IMR-90 (cell line): ENCODE measurements at regions not wholly inside any gene's neighbourhood (a gene's known extent, or its start where the extent isn't known, plus 50 kb on each side); places are given as distances from the start of the nearest gene placed in this dataset.
A peak's percentile ranks its signal among the peaks of the same experiment; 100 is the strongest.

Source experiments
- ATAC-seq: fragments of 200-7000 bp; cut with Tn5 transposase; 2 replicates; pipeline ENCODE4 v1.9.1; 2020; ENCODE audit warnings: low read depth, mild to moderate bottlenecking, moderate library complexity
- BruUV-seq: library from RNA; stranded (reverse); fragments of 400-500 nt; replicated peaks from 2 replicates; lab custom pipeline; 2021; lab: Mats Ljungman, UMichigan
- CTCF ChIA-PET: fragments of 300-600 bp; formaldehyde crosslinking; extraction: SDS; loops from one replicate; lab custom pipeline; 2021; ENCODE audit warnings: antibody characterized with exemption; lab: Yijun Ruan, JAX
- POLR2A ChIA-PET: fragments of 300-600 bp; sonication (Branson Sonifier 250); formaldehyde crosslinking; loops from one replicate; lab custom pipeline; 2022; ENCODE audit warnings: antibody characterized with exemption; ENCODE audit not compliant: unreplicated experiment; lab: Charles Lee
- DNase-seq: peaks from one replicate; pipeline ENCODE4 v3.0.0; 2013
- H2AFZ ChIP-seq: replicated peaks from 2 replicates; pipeline ENCODE3; 2013; ENCODE audit warnings: low read length, mild to moderate bottlenecking; ENCODE audit not compliant: poor library complexity
- H2AK5ac ChIP-seq: 2 replicates; pipeline ENCODE4 v1.6.1; 2013; ENCODE audit warnings: low read depth, low read length, inconsistent platforms
- H2AK9ac ChIP-seq: replicated peaks from 2 replicates; pipeline ENCODE3; 2013; ENCODE audit warnings: mild to moderate bottlenecking, low read depth, low read length, moderate library complexity; ENCODE audit not compliant: poor library complexity
- H2BK120ac ChIP-seq: 2 replicates; pipeline ENCODE4 v1.6.1; 2013; ENCODE audit warnings: low read depth, low read length, inconsistent platforms
- H2BK15ac ChIP-seq: 3 replicates; pipeline ENCODE4 v1.6.1; 2013; ENCODE audit warnings: low read depth, low read length, inconsistent platforms
- H2BK20ac ChIP-seq: 2 replicates; pipeline ENCODE4 v1.6.1; 2013; ENCODE audit warnings: low read depth, mild to moderate bottlenecking, inconsistent platforms, low read length, moderate library complexity
- H2BK5ac ChIP-seq: 2 replicates; pipeline ENCODE4 v1.6.1; 2013; ENCODE audit warnings: mild to moderate bottlenecking, low read depth, low read length, inconsistent platforms; ENCODE audit not compliant: poor library complexity, severe bottlenecking
- H3K14ac ChIP-seq: replicated peaks from 2 replicates; pipeline ENCODE4 v1.6.1; 2013; ENCODE audit warnings: low read depth, low read length, inconsistent platforms
- H3K18ac ChIP-seq: 2 replicates; pipeline ENCODE4 v1.6.1; 2013; ENCODE audit warnings: low read depth, low read length, control low read depth
- H3K23ac ChIP-seq: 2 replicates; pipeline ENCODE4 v1.6.1; 2013; ENCODE audit warnings: low read depth, low read length, inconsistent platforms
- H3K27ac ChIP-seq: 2 replicates; pipeline ENCODE4 v1.5.1; 2013; ENCODE audit warnings: mild to moderate bottlenecking, control low read depth, low read length; ENCODE audit not compliant: insufficient read depth
- H3K27me3 ChIP-seq: 2 replicates; pipeline ENCODE4 v1.6.1; 2013; ENCODE audit warnings: low read length; ENCODE audit not compliant: control insufficient read depth, insufficient read depth
- H3K36me3 ChIP-seq: 2 replicates; pipeline ENCODE4 v1.6.1; 2013; ENCODE audit warnings: low read length, mixed read lengths; ENCODE audit not compliant: control insufficient read depth, insufficient read depth
- H3K4ac ChIP-seq: 2 replicates; pipeline ENCODE4 v1.6.1; 2013; ENCODE audit warnings: low read depth, low read length, inconsistent platforms
- H3K4me1 ChIP-seq: 2 replicates; pipeline ENCODE4 v1.6.1; 2013; ENCODE audit warnings: low read length, mixed read lengths; ENCODE audit not compliant: control insufficient read depth, insufficient read depth
- H3K4me2 ChIP-seq: 2 replicates; pipeline ENCODE4 v1.6.1; 2013; ENCODE audit warnings: low read depth, mild to moderate bottlenecking, control low read depth, low read length, moderate library complexity
- H3K4me3 ChIP-seq: 2 replicates; pipeline ENCODE4 v1.5.1; 2013; ENCODE audit warnings: low read depth, mild to moderate bottlenecking, control low read depth, low read length, moderate library complexity; ENCODE audit not compliant: insufficient read depth
- H3K56ac ChIP-seq: 2 replicates; pipeline ENCODE4 v1.6.1; 2013; ENCODE audit warnings: low read length, inconsistent platforms; ENCODE audit not compliant: insufficient read depth; ENCODE audit errors: extremely low read depth
- H3K79me1 ChIP-seq, 2 experiments: 2 replicates each; pipeline ENCODE4 v1.6.1; 2013; ENCODE audit warnings: low read length in 2 of 2, inconsistent platforms in 1 of 2, low read depth in 1 of 2
- H3K9ac ChIP-seq: 2 replicates; pipeline ENCODE4 v1.6.1; 2013; ENCODE audit warnings: low read depth, low read length, control low read depth
- H3K9me1 ChIP-seq: 2 replicates; pipeline ENCODE4 v1.6.1; 2013; ENCODE audit warnings: low read length, inconsistent platforms; ENCODE audit not compliant: insufficient read depth
- H3K9me3 ChIP-seq: 2 replicates; pipeline ENCODE4 v1.6.1; 2013; ENCODE audit warnings: low read length; ENCODE audit not compliant: control insufficient read depth, insufficient read depth
- H4K20me1 ChIP-seq: 2 replicates; pipeline ENCODE4 v1.6.1; 2013; ENCODE audit warnings: low read length, inconsistent platforms; ENCODE audit not compliant: insufficient read depth
- H4K5ac ChIP-seq: 2 replicates; pipeline ENCODE4 v1.6.1; 2013; ENCODE audit warnings: mild to moderate bottlenecking, low read depth, low read length, control low read depth
- H4K8ac ChIP-seq, 2 experiments: 2 replicates each; pipeline ENCODE4 v1.6.1; 2013; ENCODE audit warnings: low read depth in 2 of 2, low read length in 2 of 2, control low read depth in 1 of 2, inconsistent platforms in 1 of 2
- H4K91ac ChIP-seq: 2 replicates; pipeline ENCODE4 v1.6.1; 2013; ENCODE audit warnings: low read depth, low read length, inconsistent platforms; ENCODE audit not compliant: insufficient read depth
- BHLHE40 ChIP-seq: fragments of 150-350 bp; IDR thresholded peaks from 2 replicates; pipeline ENCODE4 v1.6.1; 2016; ENCODE audit warnings: mild to moderate bottlenecking, low read depth, low read length
- CEBPB ChIP-seq: IDR thresholded peaks from 2 replicates; pipeline ENCODE4 v1.6.1; 2012; ENCODE audit warnings: low read depth, low read length, improper control_type of control experiment
- CHD1 ChIP-seq: IDR thresholded peaks from 2 replicates; pipeline ENCODE4 v1.6.1; 2012; ENCODE audit warnings: low read depth, low read length, improper control_type of control experiment
- CTCF ChIP-seq: conservative IDR thresholded peaks from 2 replicates; pipeline ENCODE4 v1.5.1; 2012; ENCODE audit warnings: mild to moderate bottlenecking, low read depth, low read length, improper control_type of control experiment
- ELK1 ChIP-seq: fragments of 150-350 bp; IDR thresholded peaks from 2 replicates; pipeline ENCODE4 v1.6.1; 2016; ENCODE audit warnings: low read depth, mild to moderate bottlenecking, low read length, moderate library complexity, borderline replicate concordance
- FOS ChIP-seq: fragments of 150-350 bp; IDR thresholded peaks from 2 replicates; pipeline ENCODE4 v1.6.1; 2016; ENCODE audit warnings: low read depth, low read length
- MAFK ChIP-seq: IDR thresholded peaks from 2 replicates; pipeline ENCODE4 v1.6.1; 2012; ENCODE audit warnings: low read depth, low read length, improper control_type of control experiment
- MAZ ChIP-seq: IDR thresholded peaks from 2 replicates; pipeline ENCODE4 v1.6.1; 2012; ENCODE audit warnings: low read depth, mild to moderate bottlenecking, low read length, improper control_type of control experiment, moderate library complexity, borderline replicate concordance
- MXI1 ChIP-seq: IDR thresholded peaks from 2 replicates; pipeline ENCODE4 v1.6.1; 2012; ENCODE audit warnings: low read depth, mild to moderate bottlenecking, low read length, moderate library complexity, borderline replicate concordance
- NFE2L2 ChIP-seq: fragments of 150-350 bp; IDR thresholded peaks from 2 replicates; pipeline ENCODE4 v1.6.1; 2016; ENCODE audit warnings: low read depth, mild to moderate bottlenecking, low read length
- POLR2A ChIP-seq: IDR thresholded peaks from 2 replicates; pipeline ENCODE4 v1.6.1; 2012; ENCODE audit warnings: mild to moderate bottlenecking, low read depth, low read length
- RAD21 ChIP-seq: IDR thresholded peaks from 2 replicates; pipeline ENCODE4 v1.6.1; 2012; ENCODE audit warnings: low read length, improper control_type of control experiment
- RCOR1 ChIP-seq: IDR thresholded peaks from 2 replicates; pipeline ENCODE4 v1.6.1; 2012; ENCODE audit warnings: mild to moderate bottlenecking, low read length, improper control_type of control experiment; ENCODE audit not compliant: insufficient replicate concordance
- RFX5 ChIP-seq: IDR thresholded peaks from 2 replicates; pipeline ENCODE4 v1.8.0; 2012; ENCODE audit warnings: low read depth, mild to moderate bottlenecking, low read length, moderate library complexity
- SMC3 ChIP-seq: fragments of 150-350 bp; IDR thresholded peaks from 2 replicates; pipeline ENCODE4 v1.6.1; 2016; ENCODE audit warnings: low read depth, mild to moderate bottlenecking, antibody characterized with exemption, low read length, moderate library complexity
- USF2 ChIP-seq: fragments of 150-350 bp; IDR thresholded peaks from 2 replicates; pipeline ENCODE4 v1.6.1; 2017; ENCODE audit warnings: mild to moderate bottlenecking, antibody characterized with exemption, low read length, low read depth
- whole genome bisulfite sequencing, 2 experiments: methylation state at CpG; one replicate each; pipeline versions ENCODE4 v1.1.5 to v1.1.7; 2013; ENCODE audit warnings: missing lambda C conversion rate in 2 of 2; ENCODE audit not compliant: insufficient read length in 1 of 2; ENCODE audit errors: extremely low coverage in 2 of 2; 5-methylcytosine and 5-hydroxymethylcytosine counted together
- dilution Hi-C: fragments of 300-500 bp; cut with HindIII; formaldehyde crosslinking; loops from one replicate; pipeline ENCODE4 v1.14.3; 2018; ENCODE audit warnings: low sequenced_read_pairs; ENCODE audit not compliant: unreplicated experiment
- in situ Hi-C: fragments of 300-500 bp; cut with MboI; formaldehyde crosslinking; loops from 3 replicates; pipeline ENCODE4 v1.14.3; 2019; ENCODE audit warnings: low sequenced_read_pairs, inconsistent platforms, mixed read lengths
- intact Hi-C: fragments of 100-400 bp; cut with micrococcal nuclease; formaldehyde crosslinking; loops from 2 replicates; pipeline ENCODE4 v1.10.0; 2022

GRCh38 chr2:175236930-175237329 lies 55.4 kb upstream of the ATP5MC3 start:
- Histone ChIP-seq H3K4me2 (no peak overlapping the region), H2AFZ (no peak overlapping the region), H2BK15ac (no peak overlapping the region), H3K27me3 (peaks cover 13% of the 10 kb centered on the region), H3K23ac (no peak overlapping the region), H3K79me1 (no peaks in the 10 kb centered on the region), H2AK5ac (no peak overlapping the region), H3K4ac (no peak overlapping the region), H4K20me1 (no peaks in the 10 kb centered on the region), H2AK9ac (no peak overlapping the region), H3K14ac (no peak overlapping the region), H2BK120ac (no peak overlapping the region), H4K5ac (no peak overlapping the region), H3K9me1 (no peaks in the 10 kb centered on the region), H2BK5ac (no peak overlapping the region), H3K27ac (no peak overlapping the region), H3K9ac (no peak overlapping the region), H2BK20ac (peak overlapping the region; percentile 3; the same call in 1 of the 2 replicates), H3K18ac (no peak overlapping the region), H4K8ac (no peak overlapping the region), H3K56ac (no peak overlapping the region), H3K36me3 (no peaks in the 10 kb centered on the region), H3K4me1 (peaks cover 3% of the 10 kb centered on the region), H4K91ac (no peak overlapping the region), H3K4me3 (no peak overlapping the region), H3K9me3 (peaks cover 13% of the 10 kb centered on the region; the same call in 1 of the 2 replicates)
- ChIA-PET POLR2A (no interaction called here), CTCF (interaction anchor here (1.3 kb wide), 1 partner anchor 14 kb away, joined by 3 read pairs; no protein-coding TSS in a partner anchor)
- in situ Hi-C loops, result no loop called here
- dilution Hi-C loops, result no loop called here
- BruUV-seq, result no TSS peak
- no peak for DNase-seq
- TF ChIP-seq RFX5 (no peak), MAZ (no peak), ELK1 (no peak), POLR2A (no peak), NFE2L2 (no peak), FOS (no peak), MXI1 (no peak), BHLHE40 (no peak), CTCF (no peak), RAD21 (no peak), MAFK (no peak), SMC3 (no peak), RCOR1 (no peak), CEBPB (no peak), USF2 (no peak), CHD1 (no peak)
- ATAC-seq, result no peak
- WGBS, 2 experiments, result no CpG with 5 or more reads among the region's 4 CpGs
- intact Hi-C loops, result no loop called here
